ENCODE measurements at regions not wholly inside any gene's neighbourhood (a gene's known extent, or its start where the extent isn't known, plus 50 kb on each side); places are given as distances from the start of the nearest gene placed in this dataset.

DNA sequence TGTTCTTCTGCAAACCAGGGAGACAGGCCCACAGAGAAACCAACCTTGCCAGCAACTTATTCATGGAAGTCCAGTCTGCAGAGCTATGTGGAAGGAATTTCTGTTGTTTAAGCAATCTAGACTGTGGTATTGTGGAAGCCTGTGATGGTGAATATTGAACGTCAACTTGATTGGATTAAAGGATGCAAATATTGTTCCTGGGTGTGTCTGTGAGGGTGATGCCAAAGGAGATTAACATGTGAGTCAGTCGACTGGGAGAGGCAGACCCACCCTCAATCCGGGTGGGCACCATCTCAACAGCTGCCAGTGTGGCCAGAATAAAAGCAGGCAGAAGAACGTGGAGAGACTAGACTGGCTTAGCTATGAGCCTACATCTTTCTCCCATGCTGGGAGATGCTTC lies 606.0 kb downstream of the EFNB2 start:
- no peak for TF ChIP-seq EZH2 (IDR thresholded peaks at IDR 0.05)
- no peak for TF ChIP-seq POLR2AphosphoS5 (IDR thresholded peaks at IDR 0.05; ENCODE audit: borderline replicate concordance, low read depth, low read length)
- TF ChIP-seq FOXP2 (optimal IDR thresholded peaks at IDR 0.05; ENCODE audit: control extremely low read depth, extremely low read length, insufficient read depth) = no peak

Data from SK-N-MC (cell line).